T1000 (cell line): ENCODE measurements at regions not wholly inside any gene's neighbourhood (a gene's known extent, or its start where the extent isn't known, plus 50 kb on each side); places are given as distances from the start of the nearest gene placed in this dataset.
"Not testable (repeated sequence)": the region's sequence is repeated elsewhere in the genome, so short reads cannot be mapped to it uniquely, and the experiment has no call there.

Experiments
- DNase-seq: peaks from one replicate; lab custom pipeline; 2025; ENCODE audit warnings: mixed read lengths; lab: John Stamatoyannopoulos, UW

GRCh38 chr13:90592943-90593342 is 754.5 kb upstream of the MIR17HG start:
- DNase-seq, result no peak

DNA sequence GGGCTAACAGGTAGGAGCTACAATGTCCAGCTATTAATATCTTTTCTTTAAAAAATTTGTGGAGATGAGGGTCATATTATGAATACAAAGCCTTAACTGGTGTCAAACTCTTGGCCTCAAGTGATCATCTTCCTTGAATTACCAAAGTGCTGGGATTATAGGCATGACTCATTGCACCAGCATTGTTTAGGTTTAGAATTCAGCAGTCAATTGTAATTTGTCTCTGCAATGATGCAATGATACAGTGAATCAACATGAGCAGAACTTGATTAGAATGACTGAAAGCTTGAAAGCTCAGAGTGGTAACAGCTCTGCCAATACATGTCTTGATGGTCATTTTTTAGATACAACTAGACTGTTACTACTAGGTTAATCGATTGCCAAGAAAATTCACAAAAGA is 752.8 kb upstream of the MIR17HG start:
- no peak for DNase-seq

DNA sequence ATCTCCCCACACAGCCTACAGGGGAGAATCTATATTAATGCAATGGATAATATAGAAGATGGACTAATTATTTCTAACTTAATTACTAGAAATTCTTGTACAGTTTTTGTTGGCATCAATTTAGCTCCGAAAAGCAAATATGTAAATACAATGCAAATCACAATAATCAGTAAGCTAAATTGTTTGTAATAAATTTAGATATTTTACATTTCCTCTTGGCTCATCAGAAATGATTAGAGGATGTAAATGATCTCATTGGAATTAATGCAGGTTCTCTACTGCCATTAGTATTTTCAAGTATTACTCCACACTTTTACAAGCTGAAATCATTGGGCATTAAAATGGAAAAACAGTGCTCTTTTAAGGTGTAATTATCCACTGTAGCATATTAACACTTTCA is 741.8 kb upstream of the MIR17HG start:
- DNase-seq, result no peak

DNA sequence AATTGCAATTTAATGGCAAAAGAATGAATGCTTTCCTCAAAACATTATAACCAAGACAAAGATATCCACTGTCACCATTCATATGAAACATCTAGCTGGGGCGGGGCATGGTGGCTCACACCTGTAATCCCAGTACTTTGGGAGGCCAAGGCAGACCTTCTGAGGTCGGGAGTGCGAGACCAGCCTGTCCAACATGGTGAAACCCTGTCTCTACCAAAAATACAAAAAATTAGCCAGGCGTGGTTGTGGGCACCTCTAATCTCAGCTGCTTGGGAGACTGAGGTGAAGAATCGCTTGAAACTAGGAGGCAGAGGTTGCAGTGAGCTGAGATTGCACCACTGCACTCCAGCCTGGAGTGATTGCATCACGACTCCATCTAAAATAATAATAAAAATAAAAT is 740.6 kb upstream of the MIR17HG start:
- not testable (repeated sequence) for DNase-seq

DNA sequence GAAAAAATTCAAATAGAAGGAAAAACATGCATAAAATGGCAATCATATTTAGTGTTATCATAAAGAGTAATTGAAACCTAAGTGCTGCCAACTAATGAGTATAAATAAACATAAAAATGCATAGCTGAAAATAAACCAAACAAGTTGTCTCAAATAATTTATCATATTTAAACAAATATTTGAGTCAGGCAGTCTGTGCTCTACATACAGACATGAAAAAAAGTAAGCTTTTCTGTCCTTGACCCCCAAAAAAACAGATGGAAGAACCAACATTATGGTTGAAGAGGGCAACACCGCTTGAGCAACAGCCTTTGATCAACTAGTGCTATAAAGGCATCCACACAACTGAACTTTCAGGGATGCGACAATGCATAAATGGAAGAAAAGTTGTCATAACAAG is 735.1 kb upstream of the MIR17HG start:
- no peak for DNase-seq

DNA sequence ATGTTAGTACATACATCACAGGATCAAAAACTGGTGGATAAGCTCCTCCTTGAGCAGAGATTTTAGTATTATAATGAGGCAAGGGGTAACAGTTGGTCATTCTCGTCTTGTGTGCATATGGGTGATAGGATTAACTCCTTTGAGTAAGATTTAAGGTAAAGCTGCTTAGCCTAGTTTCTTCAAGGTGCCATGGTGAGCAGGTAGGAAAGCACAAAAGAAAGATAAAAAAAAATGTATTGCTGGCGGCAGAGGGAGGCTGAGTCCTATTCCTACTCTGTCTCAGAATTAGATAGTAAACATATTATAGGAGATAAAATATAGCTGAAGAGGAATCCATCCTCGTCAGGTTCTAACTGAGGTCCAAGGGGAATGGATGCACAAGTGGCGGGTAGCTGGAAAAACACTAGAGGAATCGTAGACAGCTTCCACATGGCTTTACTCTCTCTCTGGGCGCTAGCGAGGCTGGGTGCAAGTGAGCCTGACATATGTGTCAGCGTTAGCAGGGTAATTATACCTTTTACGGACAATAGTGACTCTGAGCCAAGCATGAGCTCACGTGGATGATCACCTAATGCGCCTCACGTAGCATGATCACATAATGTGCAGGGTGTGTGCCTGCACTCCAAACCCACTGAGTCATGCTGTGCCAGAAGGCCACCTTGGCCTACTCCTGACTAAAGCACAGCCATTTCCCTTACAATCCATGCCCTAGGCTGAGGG is 734.3 kb upstream of the MIR17HG start:
- DNase-seq, result no peak

GRCh38 chr13:90615236-90615635 is 732.3 kb upstream of the MIR17HG start:
- DNase-seq, result no peak

DNA sequence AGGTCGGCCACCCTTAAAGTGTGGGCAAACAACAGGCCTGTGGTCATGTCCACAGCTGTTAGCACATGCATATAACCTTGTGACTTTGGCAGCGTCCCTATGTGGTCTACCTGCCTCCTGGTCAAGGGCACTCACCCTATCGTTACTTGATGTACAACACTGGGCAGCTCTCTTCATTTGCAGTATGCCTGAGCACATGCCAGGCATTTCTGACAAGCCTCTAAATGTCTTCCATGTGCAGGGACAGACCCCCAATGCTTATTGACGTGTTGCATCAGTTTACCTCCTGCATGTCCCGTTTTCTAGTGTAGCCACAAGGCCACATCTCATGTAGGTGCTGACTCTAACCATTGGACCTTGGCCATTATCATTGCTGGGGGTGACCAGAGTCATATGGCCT is 731.7 kb upstream of the MIR17HG start:
- DNase-seq, result no peak

DNA sequence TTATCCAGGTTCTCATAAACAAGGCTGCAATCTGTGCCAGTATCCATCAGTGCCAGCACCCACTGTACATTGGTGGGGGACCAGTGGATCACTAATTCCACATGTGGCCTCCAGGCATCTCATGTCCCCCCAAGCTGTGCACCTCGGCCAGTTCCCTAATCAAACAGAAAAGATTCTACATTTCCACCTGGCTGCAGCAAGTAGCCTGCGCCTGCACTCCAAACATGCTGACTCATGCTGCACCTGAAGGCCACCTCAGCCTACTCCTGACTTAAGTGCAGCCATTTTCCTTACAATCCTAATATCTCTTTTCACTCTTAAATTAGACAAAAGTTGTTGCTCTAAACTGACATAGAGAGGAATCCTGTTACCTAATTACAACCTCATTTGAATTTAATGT is 729.4 kb upstream of the MIR17HG start:
- no peak for DNase-seq

DNA sequence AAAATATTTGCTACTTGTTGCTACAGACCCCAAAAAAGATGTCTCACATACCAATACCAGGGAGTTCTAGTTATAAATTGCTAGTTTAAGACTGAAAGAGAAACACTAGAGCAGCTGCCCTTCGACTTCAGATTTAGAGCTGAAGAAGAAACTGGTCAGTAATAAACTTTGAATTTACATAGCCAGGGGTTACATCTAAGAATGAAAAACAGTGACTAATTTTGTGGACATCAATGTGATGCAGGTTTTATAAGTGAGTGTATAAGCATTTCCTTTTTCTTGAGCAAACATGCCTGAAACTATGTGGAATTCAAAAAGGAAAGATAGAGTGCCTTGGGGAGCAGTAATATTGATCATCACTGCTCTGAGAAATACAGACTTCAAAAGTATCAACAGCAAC is 724.9 kb upstream of the MIR17HG start:
- DNase-seq, result no peak

GRCh38 chr13:90623318-90624011 is 724.0 kb upstream of the MIR17HG start:
- no peak for DNase-seq

- DNase-seq, result no peak
These were observed 719.7 kb upstream of the MIR17HG start for GRCh38 chr13:90627813-90628212.

- no peak for DNase-seq
These were observed 719.0 kb upstream of the MIR17HG start for GRCh38 chr13:90628471-90628870.

- DNase-seq, result no peak
These were observed 716.8 kb upstream of the MIR17HG start for GRCh38 chr13:90630716-90631115.

DNA sequence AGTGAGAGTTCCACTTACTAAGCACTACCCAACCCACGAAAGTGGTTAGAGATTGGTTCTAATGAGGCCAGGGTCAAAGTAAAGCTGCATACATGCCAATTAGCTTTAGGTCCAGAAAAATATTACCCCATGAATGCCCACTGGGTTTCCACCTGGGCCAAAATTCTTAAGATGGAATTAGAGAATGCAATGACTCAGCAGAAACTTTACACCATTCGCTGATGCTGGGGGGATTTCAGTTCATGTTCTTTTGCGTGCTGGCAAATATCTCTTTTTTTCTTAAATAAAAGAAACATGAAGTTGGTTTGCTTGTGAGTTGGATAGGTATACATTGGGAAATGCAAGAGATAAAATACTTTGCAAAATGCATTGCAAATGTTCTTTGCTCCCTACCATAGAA is 715.3 kb upstream of the MIR17HG start:
- DNase-seq, result no peak

- DNase-seq, result no peak
These were observed 713.6 kb upstream of the MIR17HG start for GRCh38 chr13:90633849-90634248.

- DNase-seq, result no peak
These were observed 706.5 kb upstream of the MIR17HG start for GRCh38 chr13:90640976-90641375.

GRCh38 chr13:90641884-90642283 is 705.6 kb upstream of the MIR17HG start:
- no peak for DNase-seq

- DNase-seq, result no peak
These were observed 701.9 kb upstream of the MIR17HG start for GRCh38 chr13:90645582-90645981.

DNA sequence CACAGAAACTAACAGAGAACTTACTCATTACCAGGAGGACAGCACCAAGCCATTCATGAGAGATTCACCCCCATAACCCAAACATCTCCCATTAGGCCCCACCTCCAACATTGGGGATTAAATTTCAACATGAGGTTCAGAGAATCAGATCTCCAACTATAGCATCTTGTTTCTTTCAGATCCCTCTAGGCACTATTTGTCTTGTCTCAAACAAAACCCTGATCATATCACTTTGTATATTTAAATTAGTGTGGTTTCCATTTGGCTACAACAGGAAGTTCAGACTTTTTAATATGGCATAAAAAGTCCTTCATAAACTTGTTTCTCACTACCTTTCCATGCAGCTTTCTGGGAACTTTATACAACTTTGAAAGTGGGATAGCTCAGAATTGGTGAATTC is 699.0 kb upstream of the MIR17HG start:
- no peak for DNase-seq

DNA sequence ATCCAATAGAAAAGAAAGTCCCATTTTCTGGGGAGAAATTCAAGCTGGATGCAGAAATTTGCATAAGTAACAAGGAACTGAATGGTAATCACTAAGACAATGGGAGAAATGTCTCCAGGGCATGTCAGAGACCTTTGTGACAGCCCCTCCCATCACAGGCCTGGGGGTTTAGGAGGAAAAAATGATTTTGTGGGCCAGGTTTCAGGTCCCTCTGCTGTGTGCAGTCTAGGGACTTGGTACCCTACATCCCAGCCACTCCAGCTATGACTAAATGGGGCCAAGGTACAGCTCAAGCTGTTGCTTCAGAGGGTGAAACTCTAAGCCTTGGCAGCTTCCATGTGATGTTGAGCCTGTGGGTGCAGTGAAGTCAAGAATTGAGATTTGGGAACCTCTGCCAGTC is 695.5 kb upstream of the MIR17HG start:
- no peak for DNase-seq

DNA sequence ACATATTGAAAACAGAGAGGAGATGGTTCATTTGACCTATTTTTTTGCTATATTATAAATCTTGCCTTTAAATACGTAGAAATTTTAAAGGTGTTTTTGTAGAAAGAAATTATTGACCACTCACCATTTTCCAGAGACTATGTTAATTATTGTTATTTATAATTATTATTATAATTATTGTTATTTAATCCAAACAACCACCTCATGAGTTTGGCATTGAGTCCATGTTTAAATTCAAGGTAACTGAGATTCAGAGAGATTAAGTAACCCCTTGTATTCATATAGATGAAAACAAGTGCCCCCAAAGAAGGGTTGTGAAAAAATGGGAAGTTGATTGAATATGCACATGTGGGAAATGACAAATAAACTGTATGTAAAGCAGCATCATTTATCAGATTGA is 692.5 kb upstream of the MIR17HG start:
- no peak for DNase-seq

DNA sequence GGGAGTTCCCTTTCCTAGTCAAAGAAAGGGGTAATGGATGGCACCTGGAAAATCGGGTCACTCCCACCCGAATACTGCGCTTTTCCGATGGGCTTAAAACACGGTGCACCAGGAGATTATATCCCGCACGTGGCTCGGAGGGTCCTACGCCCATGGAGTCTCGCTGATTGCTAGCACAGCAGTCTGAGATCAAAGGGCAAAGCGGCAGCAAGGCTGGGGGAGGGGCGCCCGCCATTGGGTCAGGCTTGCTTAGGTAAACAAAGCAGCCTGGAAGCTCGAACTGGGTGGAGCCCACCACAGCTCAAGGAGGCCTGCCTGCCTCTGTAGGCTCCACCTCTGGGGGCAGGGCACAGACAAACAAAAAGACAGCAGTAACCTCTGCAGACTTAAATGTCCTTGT is 683.3 kb upstream of the MIR17HG start:
- not testable (repeated sequence) for DNase-seq

GRCh38 chr13:90673746-90674145 is 673.7 kb upstream of the MIR17HG start:
- DNase-seq, result no peak
